ENCODE measurements at regions not wholly inside any gene's neighbourhood (a gene's known extent, or its start where the extent isn't known, plus 50 kb on each side); places are given as distances from the start of the nearest gene placed in this dataset.

GRCh38 chr3:165640970-165641369 lies 196.3 kb downstream of the BCHE start:
- H3K4me3 ChIP-seq (ENCODE audit: low read depth, poor library complexity, severe bottlenecking), result no peak overlapping the region
- DNase-seq (ENCODE audit: low spot score in 2 of 2), result no peak
- TF ChIP-seq POLR2A (IDR thresholded peaks at IDR 0.05) (no peak), CTCF (IDR thresholded peaks at IDR 0.05) (no peak)
- intact Hi-C loops (cut with DNase I; ENCODE audit: low total_unique reads), result no loop called here
- WGBS, 2 donors, result 69 to 72% methylated on average over 1 of the region's 1 CpG

GRCh38 chr3:165640031-165640430 lies 197.2 kb downstream of the BCHE start:
- DNase-seq (ENCODE audit: low spot score in 2 of 2), result no peak
- 45 to 69% methylated on average over 1 of the region's 1 CpG for WGBS, 2 donors
- no peak overlapping the region for H3K4me3 ChIP-seq (ENCODE audit: low read depth, poor library complexity, severe bottlenecking)
- intact Hi-C loops (cut with DNase I; ENCODE audit: low total_unique reads), result no loop called here
- TF ChIP-seq CTCF (IDR thresholded peaks at IDR 0.05) (no peak), POLR2A (IDR thresholded peaks at IDR 0.05) (no peak)

GRCh38 chr3:165638034-165638433 lies 199.2 kb downstream of the BCHE start:
- no peak for TF ChIP-seq CTCF (IDR thresholded peaks at IDR 0.05)
- no peak for TF ChIP-seq POLR2A (IDR thresholded peaks at IDR 0.05)
- 74 to 89% methylated on average over 6 of the region's 6 CpGs for WGBS, 2 donors
- no peak overlapping the region for H3K4me3 ChIP-seq (ENCODE audit: low read depth, poor library complexity, severe bottlenecking)
- DNase-seq (ENCODE audit: low spot score in 2 of 2), result no peak
- intact Hi-C loops (cut with DNase I; ENCODE audit: low total_unique reads), result no loop called here

GRCh38 chr3:165636684-165637015 lies 200.6 kb downstream of the BCHE start:
- no peak for TF ChIP-seq CTCF (IDR thresholded peaks at IDR 0.05)
- no peak for TF ChIP-seq POLR2A (IDR thresholded peaks at IDR 0.05)
- intact Hi-C loops (cut with DNase I; ENCODE audit: low total_unique reads), result no loop called here
- DNase-seq (ENCODE audit: low spot score in 2 of 2), result no peak
- H3K4me3 ChIP-seq (ENCODE audit: low read depth, poor library complexity, severe bottlenecking), result no peak overlapping the region
- 83 to 88% methylated on average over 1 of the region's 1 CpG for WGBS, 2 donors

GRCh38 chr3:165635791-165636683 lies 201.2 kb downstream of the BCHE start:
- intact Hi-C loops (cut with DNase I; ENCODE audit: low total_unique reads), result no loop called here
- 90 to 91% methylated on average over 5 of the region's 5 CpGs for WGBS, 2 donors
- TF ChIP-seq POLR2A (IDR thresholded peaks at IDR 0.05), result no peak
- no peak for TF ChIP-seq CTCF (IDR thresholded peaks at IDR 0.05)
- H3K4me3 ChIP-seq (ENCODE audit: low read depth, poor library complexity, severe bottlenecking), result no peak overlapping the region
- no peak for DNase-seq (ENCODE audit: low spot score in 2 of 2)

GRCh38 chr3:165624761-165625160 lies 212.5 kb downstream of the BCHE start:
- no peak for DNase-seq (ENCODE audit: low spot score in 2 of 2)
- 76 to 80% methylated on average over 3 of the region's 3 CpGs for WGBS, 2 donors
- TF ChIP-seq CTCF (IDR thresholded peaks at IDR 0.05) (no peak), POLR2A (IDR thresholded peaks at IDR 0.05) (no peak)
- H3K4me3 ChIP-seq (ENCODE audit: low read depth, poor library complexity, severe bottlenecking), result no peak overlapping the region
- intact Hi-C loops (cut with DNase I; ENCODE audit: low total_unique reads), result no loop called here

All from lower leg skin (tissue), 4 donors.